IMR-90 (cell line): ENCODE measurements at regions not wholly inside any gene's neighbourhood (a gene's known extent, or its start where the extent isn't known, plus 50 kb on each side); places are given as distances from the start of the nearest gene placed in this dataset.

Source experiments
- ATAC-seq: fragments of 200-7000 bp; cut with Tn5 transposase; 2 replicates; pipeline ENCODE4 v1.9.1; 2020; ENCODE audit warnings: low read depth, mild to moderate bottlenecking, moderate library complexity
- BruUV-seq: library from RNA; stranded (reverse); fragments of 400-500 nt; replicated peaks from 2 replicates; lab custom pipeline; 2021; lab: Mats Ljungman, UMichigan
- CTCF ChIA-PET: fragments of 300-600 bp; formaldehyde crosslinking; extraction: SDS; loops from one replicate; lab custom pipeline; 2021; ENCODE audit warnings: antibody characterized with exemption; lab: Yijun Ruan, JAX
- POLR2A ChIA-PET: fragments of 300-600 bp; sonication (Branson Sonifier 250); formaldehyde crosslinking; loops from one replicate; lab custom pipeline; 2022; ENCODE audit warnings: antibody characterized with exemption; ENCODE audit not compliant: unreplicated experiment; lab: Charles Lee
- DNase-seq: peaks from one replicate; pipeline ENCODE4 v3.0.0; 2013
- H2AFZ ChIP-seq: replicated peaks from 2 replicates; pipeline ENCODE3; 2013; ENCODE audit warnings: low read length, mild to moderate bottlenecking; ENCODE audit not compliant: poor library complexity
- H2AK5ac ChIP-seq: 2 replicates; pipeline ENCODE4 v1.6.1; 2013; ENCODE audit warnings: low read depth, low read length, inconsistent platforms
- H2AK9ac ChIP-seq: replicated peaks from 2 replicates; pipeline ENCODE3; 2013; ENCODE audit warnings: mild to moderate bottlenecking, low read depth, low read length, moderate library complexity; ENCODE audit not compliant: poor library complexity
- H2BK120ac ChIP-seq: 2 replicates; pipeline ENCODE4 v1.6.1; 2013; ENCODE audit warnings: low read depth, low read length, inconsistent platforms
- H2BK15ac ChIP-seq: 3 replicates; pipeline ENCODE4 v1.6.1; 2013; ENCODE audit warnings: low read depth, low read length, inconsistent platforms
- H2BK20ac ChIP-seq: 2 replicates; pipeline ENCODE4 v1.6.1; 2013; ENCODE audit warnings: low read depth, mild to moderate bottlenecking, inconsistent platforms, low read length, moderate library complexity
- H2BK5ac ChIP-seq: 2 replicates; pipeline ENCODE4 v1.6.1; 2013; ENCODE audit warnings: mild to moderate bottlenecking, low read depth, low read length, inconsistent platforms; ENCODE audit not compliant: poor library complexity, severe bottlenecking
- H3K14ac ChIP-seq: replicated peaks from 2 replicates; pipeline ENCODE4 v1.6.1; 2013; ENCODE audit warnings: low read depth, low read length, inconsistent platforms
- H3K18ac ChIP-seq: 2 replicates; pipeline ENCODE4 v1.6.1; 2013; ENCODE audit warnings: low read depth, low read length, control low read depth
- H3K23ac ChIP-seq: 2 replicates; pipeline ENCODE4 v1.6.1; 2013; ENCODE audit warnings: low read depth, low read length, inconsistent platforms
- H3K27ac ChIP-seq: 2 replicates; pipeline ENCODE4 v1.5.1; 2013; ENCODE audit warnings: mild to moderate bottlenecking, control low read depth, low read length; ENCODE audit not compliant: insufficient read depth
- H3K27me3 ChIP-seq: 2 replicates; pipeline ENCODE4 v1.6.1; 2013; ENCODE audit warnings: low read length; ENCODE audit not compliant: control insufficient read depth, insufficient read depth
- H3K36me3 ChIP-seq: 2 replicates; pipeline ENCODE4 v1.6.1; 2013; ENCODE audit warnings: low read length, mixed read lengths; ENCODE audit not compliant: control insufficient read depth, insufficient read depth
- H3K4ac ChIP-seq: 2 replicates; pipeline ENCODE4 v1.6.1; 2013; ENCODE audit warnings: low read depth, low read length, inconsistent platforms
- H3K4me1 ChIP-seq: 2 replicates; pipeline ENCODE4 v1.6.1; 2013; ENCODE audit warnings: low read length, mixed read lengths; ENCODE audit not compliant: control insufficient read depth, insufficient read depth
- H3K4me2 ChIP-seq: 2 replicates; pipeline ENCODE4 v1.6.1; 2013; ENCODE audit warnings: low read depth, mild to moderate bottlenecking, control low read depth, low read length, moderate library complexity
- H3K4me3 ChIP-seq: 2 replicates; pipeline ENCODE4 v1.5.1; 2013; ENCODE audit warnings: low read depth, mild to moderate bottlenecking, control low read depth, low read length, moderate library complexity; ENCODE audit not compliant: insufficient read depth
- H3K56ac ChIP-seq: 2 replicates; pipeline ENCODE4 v1.6.1; 2013; ENCODE audit warnings: low read length, inconsistent platforms; ENCODE audit not compliant: insufficient read depth; ENCODE audit errors: extremely low read depth
- H3K79me1 ChIP-seq, 2 experiments: 2 replicates each; pipeline ENCODE4 v1.6.1; 2013; ENCODE audit warnings: low read length in 2 of 2, inconsistent platforms in 1 of 2, low read depth in 1 of 2
- H3K9ac ChIP-seq: 2 replicates; pipeline ENCODE4 v1.6.1; 2013; ENCODE audit warnings: low read depth, low read length, control low read depth
- H3K9me1 ChIP-seq: 2 replicates; pipeline ENCODE4 v1.6.1; 2013; ENCODE audit warnings: low read length, inconsistent platforms; ENCODE audit not compliant: insufficient read depth
- H3K9me3 ChIP-seq: 2 replicates; pipeline ENCODE4 v1.6.1; 2013; ENCODE audit warnings: low read length; ENCODE audit not compliant: control insufficient read depth, insufficient read depth
- H4K20me1 ChIP-seq: 2 replicates; pipeline ENCODE4 v1.6.1; 2013; ENCODE audit warnings: low read length, inconsistent platforms; ENCODE audit not compliant: insufficient read depth
- H4K5ac ChIP-seq: 2 replicates; pipeline ENCODE4 v1.6.1; 2013; ENCODE audit warnings: mild to moderate bottlenecking, low read depth, low read length, control low read depth
- H4K8ac ChIP-seq, 2 experiments: 2 replicates each; pipeline ENCODE4 v1.6.1; 2013; ENCODE audit warnings: low read depth in 2 of 2, low read length in 2 of 2, control low read depth in 1 of 2, inconsistent platforms in 1 of 2
- H4K91ac ChIP-seq: 2 replicates; pipeline ENCODE4 v1.6.1; 2013; ENCODE audit warnings: low read depth, low read length, inconsistent platforms; ENCODE audit not compliant: insufficient read depth
- BHLHE40 ChIP-seq: fragments of 150-350 bp; IDR thresholded peaks from 2 replicates; pipeline ENCODE4 v1.6.1; 2016; ENCODE audit warnings: mild to moderate bottlenecking, low read depth, low read length
- FOS ChIP-seq: fragments of 150-350 bp; IDR thresholded peaks from 2 replicates; pipeline ENCODE4 v1.6.1; 2016; ENCODE audit warnings: low read depth, low read length
- MAZ ChIP-seq: IDR thresholded peaks from 2 replicates; pipeline ENCODE4 v1.6.1; 2012; ENCODE audit warnings: low read depth, mild to moderate bottlenecking, low read length, improper control_type of control experiment, moderate library complexity, borderline replicate concordance
- RAD21 ChIP-seq: IDR thresholded peaks from 2 replicates; pipeline ENCODE4 v1.6.1; 2012; ENCODE audit warnings: low read length, improper control_type of control experiment
- RCOR1 ChIP-seq: IDR thresholded peaks from 2 replicates; pipeline ENCODE4 v1.6.1; 2012; ENCODE audit warnings: mild to moderate bottlenecking, low read length, improper control_type of control experiment; ENCODE audit not compliant: insufficient replicate concordance
- SMC3 ChIP-seq: fragments of 150-350 bp; IDR thresholded peaks from 2 replicates; pipeline ENCODE4 v1.6.1; 2016; ENCODE audit warnings: low read depth, mild to moderate bottlenecking, antibody characterized with exemption, low read length, moderate library complexity
- WGBS, 2 experiments: methylation state at CpG; one replicate each; pipeline versions ENCODE4 v1.1.5 to v1.1.7; 2013; ENCODE audit warnings: missing lambda C conversion rate in 2 of 2; ENCODE audit not compliant: insufficient read length in 1 of 2; ENCODE audit errors: extremely low coverage in 2 of 2; 5-methylcytosine and 5-hydroxymethylcytosine counted together
- dilution Hi-C: fragments of 300-500 bp; cut with HindIII; formaldehyde crosslinking; loops from one replicate; pipeline ENCODE4 v1.14.3; 2018; ENCODE audit warnings: low sequenced_read_pairs; ENCODE audit not compliant: unreplicated experiment
- in situ Hi-C: fragments of 300-500 bp; cut with MboI; formaldehyde crosslinking; loops from 3 replicates; pipeline ENCODE4 v1.14.3; 2019; ENCODE audit warnings: low sequenced_read_pairs, inconsistent platforms, mixed read lengths
- intact Hi-C: fragments of 100-400 bp; cut with micrococcal nuclease; formaldehyde crosslinking; loops from 2 replicates; pipeline ENCODE4 v1.10.0; 2022

- Histone ChIP-seq H2AFZ (peak overlapping the region; percentile 6), H3K9me3 (no peaks in the 10 kb centered on the region), H3K36me3 (no peaks in the 10 kb centered on the region), H3K18ac (0 out of 2 replicates have a peak overlapping the region, but pooled peaks have one; percentile 5), H2BK120ac (no peak overlapping the region), H3K9ac (no peak overlapping the region), H3K9me1 (peaks cover 7% of the 10 kb centered on the region; the same call in 1 of the 2 replicates), H4K5ac (no peak overlapping the region), H3K4me1 (peaks cover 15% of the 10 kb centered on the region), H3K56ac (no peak overlapping the region), H3K79me1 (no peaks in the 10 kb centered on the region), H3K23ac (no peak overlapping the region), H3K14ac (0 out of 2 replicates have a peak overlapping the region, but pooled peaks have one; percentile 32), H3K27me3 (no peaks in the 10 kb centered on the region), H4K91ac (no peak overlapping the region; the same call in 1 of the 2 replicates), H3K4me3 (no peak overlapping the region), H3K27ac (no peak overlapping the region), H2BK15ac (no peak overlapping the region), H4K20me1 (no peaks in the 10 kb centered on the region), H2AK9ac (no peak overlapping the region), H3K4me2 (no peak overlapping the region), H2BK5ac (no peak overlapping the region), H2BK20ac (no peak overlapping the region), H3K4ac (no peak overlapping the region; the same call in 1 of the 2 replicates), H4K8ac (no peak overlapping the region), H2AK5ac (no peak overlapping the region)
- peak; percentile 10; the same call in 1 of the 2 replicates for ATAC-seq
- POLR2A ChIA-PET, result no interaction called here
- TF ChIP-seq SMC3, result no peak
- TF ChIP-seq BHLHE40, result no peak
- TF ChIP-seq FOS, result peak; percentile 46; the same call in 1 of the 2 replicates
- no peak for TF ChIP-seq RAD21
- no peak for TF ChIP-seq RCOR1
- TF ChIP-seq MAZ, result no peak
- in situ Hi-C loops, result no loop called here
- no TSS peak for BruUV-seq
- no CpG with 5 or more reads among the region's 5 CpGs for WGBS, 2 experiments
- dilution Hi-C loops, result no loop called here
- intact Hi-C loops, result loop anchor here (5.0 kb wide), 1 partner anchor 61 kb away; the partner anchor contains the start of gene FZD7
- CTCF ChIA-PET, result no interaction called here
- DNase-seq, result peak; percentile 53
Measured at GRCh38 chr2:201971531-201972228, 62.0 kb upstream of the FZD7 start.
